Stomach (tissue), 4 donors: ENCODE measurements at regions not wholly inside any gene's neighbourhood (a gene's known extent, or its start where the extent isn't known, plus 50 kb on each side); places are given as distances from the start of the nearest gene placed in this dataset.

ENCODE experiments used
- EP300 ChIP-seq: sonication (generic); formaldehyde crosslinking; IDR thresholded peaks from one replicate; pipeline ENCODE4 v1.6.1; 2017; ENCODE audit warnings: antibody characterized with exemption
- POLR2A ChIP-seq, 4 donors: fragments of 450-650 bp; IDR thresholded peaks; one replicate each; pipeline ENCODE4 v1.6.1; 2016; ENCODE audit warnings: antibody characterized with exemption in 4 of 4, control low read depth in 2 of 4, mild to moderate bottlenecking in 1 of 4, moderate library complexity in 1 of 4
- POLR2AphosphoS5 ChIP-seq, 3 donors: sonication (generic); formaldehyde crosslinking; IDR thresholded peaks; one replicate each; pipeline ENCODE4 v1.6.1; 2016; ENCODE audit warnings: antibody characterized with exemption in 3 of 3
- TF ChIP-seq, protein P1 (sequence below), 7 experiments: fragments of 450-650 bp in 4 of 7; fragments of 200-600 bp in 3 of 7; sonication (generic) in 3 of 7; IDR thresholded peaks; one replicate each; pipeline ENCODE4 v1.5.1; 2016 to 2019; ENCODE audit warnings: antibody characterized with exemption in 7 of 7, control low read depth in 2 of 7, mild to moderate bottlenecking in 1 of 7

DNA sequence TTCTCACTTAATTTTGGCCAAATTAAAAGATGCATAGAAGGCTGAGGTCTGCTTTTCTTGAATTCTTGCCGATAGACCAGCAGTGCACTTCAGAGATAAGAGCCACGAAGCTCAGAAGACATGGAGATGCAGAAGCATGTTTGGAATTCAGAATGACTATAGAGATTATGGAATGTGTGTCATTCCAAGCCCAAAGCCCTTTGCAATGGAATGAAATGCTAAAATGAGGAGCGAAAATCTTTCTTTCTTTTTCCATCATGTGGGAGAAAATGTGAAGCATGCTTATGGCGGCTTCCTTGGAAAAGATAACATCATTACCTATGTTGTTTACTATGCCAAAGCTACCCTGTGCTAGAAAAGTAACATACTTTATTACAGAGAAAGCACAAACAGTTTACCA is 257.0 kb upstream of the RNF32 start:
- TF ChIP-seq POLR2A (IDR thresholded peaks at IDR 0.05) (no peak), POLR2AphosphoS5 (IDR thresholded peaks at IDR 0.05) (no peak), EP300 (no peak)
- TF ChIP-seq, protein P1, sequence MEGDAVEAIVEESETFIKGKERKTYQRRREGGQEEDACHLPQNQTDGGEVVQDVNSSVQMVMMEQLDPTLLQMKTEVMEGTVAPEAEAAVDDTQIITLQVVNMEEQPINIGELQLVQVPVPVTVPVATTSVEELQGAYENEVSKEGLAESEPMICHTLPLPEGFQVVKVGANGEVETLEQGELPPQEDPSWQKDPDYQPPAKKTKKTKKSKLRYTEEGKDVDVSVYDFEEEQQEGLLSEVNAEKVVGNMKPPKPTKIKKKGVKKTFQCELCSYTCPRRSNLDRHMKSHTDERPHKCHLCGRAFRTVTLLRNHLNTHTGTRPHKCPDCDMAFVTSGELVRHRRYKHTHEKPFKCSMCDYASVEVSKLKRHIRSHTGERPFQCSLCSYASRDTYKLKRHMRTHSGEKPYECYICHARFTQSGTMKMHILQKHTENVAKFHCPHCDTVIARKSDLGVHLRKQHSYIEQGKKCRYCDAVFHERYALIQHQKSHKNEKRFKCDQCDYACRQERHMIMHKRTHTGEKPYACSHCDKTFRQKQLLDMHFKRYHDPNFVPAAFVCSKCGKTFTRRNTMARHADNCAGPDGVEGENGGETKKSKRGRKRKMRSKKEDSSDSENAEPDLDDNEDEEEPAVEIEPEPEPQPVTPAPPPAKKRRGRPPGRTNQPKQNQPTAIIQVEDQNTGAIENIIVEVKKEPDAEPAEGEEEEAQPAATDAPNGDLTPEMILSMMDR (IDR thresholded peaks at IDR 0.05): no peak
